Endothelial cell of umbilical vein (primary cell): ENCODE measurements at regions not wholly inside any gene's neighbourhood (a gene's known extent, or its start where the extent isn't known, plus 50 kb on each side); places are given as distances from the start of the nearest gene placed in this dataset.

Experiments used
- BruUV-seq: library from RNA; stranded (reverse); fragments of 400-500 nt; replicated peaks from 2 replicates; lab custom pipeline; 2021; lab: Mats Ljungman, UMichigan
- CTCF ChIA-PET: fragments of 300-600, 350-600 bp; sonication (Branson Sonifier 250); formaldehyde crosslinking; loops from one replicate; lab custom pipeline; 2021; ENCODE audit warnings: antibody characterized with exemption, inconsistent platforms; lab: Charles Lee
- POLR2A ChIA-PET: fragments of 300-600, 350-600 bp; sonication (Branson Sonifier 250); formaldehyde crosslinking; loops from one replicate; lab custom pipeline; 2021; ENCODE audit warnings: antibody characterized with exemption, inconsistent platforms; lab: Charles Lee
- DNase-seq: peaks from one replicate; pipeline ENCODE4 v3.0.0-alpha.2; 2011; ENCODE audit warnings: low read depth, low spot score
- FAIRE-seq: peaks from 2 replicates; lab custom pipeline; 2011; peaks lifted over from hg19 to GRCh38; lab: Jason Lieb, UNC
- H2AFZ ChIP-seq: 2 replicates; pipeline ENCODE4 v1.6.0; 2012; ENCODE audit warnings: low read depth, low read length, control low read depth, inconsistent platforms
- H3K27ac ChIP-seq: 2 replicates; pipeline ENCODE4 v1.5.1; 2011; ENCODE audit warnings: low read depth, mild to moderate bottlenecking, control low read depth, low read length, moderate library complexity; ENCODE audit not compliant: insufficient read depth
- H3K27me3 ChIP-seq, 2 experiments: 2 replicates each; pipeline versions ENCODE4 v1.6.0 to v1.6.1; 2011; ENCODE audit warnings: low read length in 2 of 2, mixed read lengths in 1 of 2; ENCODE audit not compliant: control insufficient read depth in 2 of 2, insufficient read depth in 2 of 2
- H3K36me3 ChIP-seq, 2 experiments: 2 replicates in 1 of 2; 3 replicates in 1 of 2; pipeline ENCODE4 v1.5.1; 2011; ENCODE audit warnings: low read length in 2 of 2, mild to moderate bottlenecking in 1 of 2, moderate library complexity in 1 of 2; ENCODE audit not compliant: control insufficient read depth in 2 of 2, insufficient read depth in 2 of 2; ENCODE audit errors: extremely low read depth in 1 of 2
- H3K4me1 ChIP-seq: 3 replicates; pipeline ENCODE4 v1.5.1; 2011; ENCODE audit warnings: mild to moderate bottlenecking, low read length; ENCODE audit not compliant: control insufficient read depth, insufficient read depth; ENCODE audit errors: extremely low read depth
- H3K4me2 ChIP-seq: 2 replicates; pipeline ENCODE4 v1.6.1; 2011; ENCODE audit warnings: low read length, control low read depth, mixed read lengths; ENCODE audit not compliant: insufficient read depth
- H3K4me3 ChIP-seq, 3 experiments: fragments of 200-600 bp in 1 of 3; sonication (generic), shearing (Covaris generic) in 1 of 3; replicated peaks in 1 of 3; 2 replicates each; pipeline ENCODE4 v1.5.1; 2011 to 2016; ENCODE audit warnings: control low read depth in 3 of 3, low read length in 3 of 3, mild to moderate bottlenecking in 2 of 3, inconsistent platforms in 1 of 3, low read depth in 1 of 3, moderate library complexity in 1 of 3; ENCODE audit not compliant: insufficient read depth in 1 of 3
- H3K79me2 ChIP-seq: 2 replicates; pipeline ENCODE4 v1.6.0; 2012; ENCODE audit warnings: low read length, inconsistent platforms; ENCODE audit not compliant: control insufficient read depth, insufficient read depth
- H3K9ac ChIP-seq: replicated peaks from 2 replicates; pipeline ENCODE3; 2011; ENCODE audit warnings: low read length, control low read depth; ENCODE audit not compliant: insufficient read depth; ENCODE audit errors: extremely low read depth
- H3K9me1 ChIP-seq: replicated peaks from 3 replicates; pipeline ENCODE4 v1.6.0; 2011; ENCODE audit warnings: mild to moderate bottlenecking, low read length; ENCODE audit not compliant: control insufficient read depth, insufficient read depth; ENCODE audit errors: extremely low read depth
- H3K9me3 ChIP-seq: replicated peaks from 2 replicates; pipeline ENCODE4 v1.5.1; 2012; ENCODE audit warnings: low read length, inconsistent platforms; ENCODE audit not compliant: control insufficient read depth, insufficient read depth
- H4K20me1 ChIP-seq: replicated peaks from 2 replicates; pipeline ENCODE3; 2011; ENCODE audit warnings: mild to moderate bottlenecking, low read length; ENCODE audit not compliant: control insufficient read depth, insufficient read depth; ENCODE audit errors: extremely low read depth
- CTCF ChIP-seq, 2 donors: IDR thresholded peaks; 1 replicate in 1 of 2; 2 replicates in 1 of 2; pipeline ENCODE4 v1.5.1; 2011; ENCODE audit warnings: low read length in 2 of 2, mild to moderate bottlenecking in 2 of 2, moderate library complexity in 2 of 2, control low read depth in 1 of 2, inconsistent platforms in 1 of 2, low read depth in 1 of 2; ENCODE audit not compliant: insufficient read depth in 1 of 2; ENCODE audit errors: extremely low read depth in 1 of 2
- FOS ChIP-seq: IDR thresholded peaks from 2 replicates; pipeline ENCODE4 v1.6.1; 2011; ENCODE audit warnings: mild to moderate bottlenecking, low read length, moderate library complexity, borderline replicate concordance; ENCODE audit not compliant: insufficient read depth
- JUN ChIP-seq: IDR thresholded peaks from 2 replicates; pipeline ENCODE4 v1.6.1; 2011; ENCODE audit warnings: borderline replicate concordance, low read depth; ENCODE audit not compliant: insufficient read length, insufficient read depth
- MAX ChIP-seq: IDR thresholded peaks from 2 replicates; pipeline ENCODE4 v1.6.1; 2011; ENCODE audit not compliant: insufficient read depth, insufficient read length
- MYC ChIP-seq: IDR thresholded peaks from one replicate; pipeline ENCODE4 v1.6.1; 2011; ENCODE audit warnings: mild to moderate bottlenecking, low read depth, low read length
- POLR2A ChIP-seq: IDR thresholded peaks from 2 replicates; pipeline ENCODE4 v1.6.1; 2012; ENCODE audit warnings: low read depth, mild to moderate bottlenecking, control low read depth, low read length
- POLR2AphosphoS5 ChIP-seq: IDR thresholded peaks from 2 replicates; pipeline ENCODE4 v1.6.1; 2012; ENCODE audit warnings: low read depth, mild to moderate bottlenecking, control low read depth, low read length, moderate library complexity; ENCODE audit not compliant: insufficient read depth
- dilution Hi-C: fragments of 300-500 bp; cut with MboI; formaldehyde crosslinking; loops from one replicate; pipeline ENCODE4 v1.15.0; 2019; ENCODE audit warnings: low sequenced_read_pairs; ENCODE audit not compliant: extremely low pct_ligation_motif_present
- intact Hi-C: fragments of 100-400 bp; cut with micrococcal nuclease; formaldehyde crosslinking; loops from one replicate; pipeline ENCODE4 v1.10.0; 2022

GRCh38 chr16:86876499-86876898, 298.1 kb downstream of the FOXL1 start:
- H3K4me3 ChIP-seq: no peak overlapping the region
- H3K9me1 ChIP-seq: no peaks in the 10 kb centered on the region
- H3K79me2 ChIP-seq: no peaks in the 10 kb centered on the region
- dilution Hi-C loops (no loop called here), intact Hi-C loops (loop anchor here (10.0 kb wide), 1 partner anchor 398 kb away; no protein-coding TSS in a partner anchor)
- no peak overlapping the region for H2AFZ ChIP-seq
- ChIA-PET CTCF (interaction anchor here (0.8 to 2.0 kb wide), 2 partner anchors 186 to 312 kb away, joined by 4 to 9 read pairs; no protein-coding TSS in a partner anchor), POLR2A (no interaction called here)
- no peaks in the 10 kb centered on the region for H3K9me3 ChIP-seq
- H3K36me3 ChIP-seq: no peaks in the 10 kb centered on the region
- no peak for TF ChIP-seq JUN
- no peak for TF ChIP-seq FOS
- no peak for TF ChIP-seq MYC
- TF ChIP-seq CTCF (IDR thresholded peaks at IDR 0.05; ENCODE audit: extremely low read depth in 1 of 2, insufficient read depth in 1 of 2, low read depth in 1 of 2, low read length in 2 of 2): no peak
- FAIRE-seq (no peak), DNase-seq (no peak)
- H3K27me3 ChIP-seq: no peaks in the 10 kb centered on the region
- H3K9ac ChIP-seq: no peak overlapping the region
- H3K27ac ChIP-seq: no peak overlapping the region
- BruUV-seq: no TSS peak
- H4K20me1 ChIP-seq: no peaks in the 10 kb centered on the region
- no peaks in the 10 kb centered on the region for H3K4me1 ChIP-seq
- H3K4me2 ChIP-seq: no peak overlapping the region

GRCh38 chr16:86877108-86877507, 298.8 kb downstream of the FOXL1 start:
- no peak overlapping the region for H3K27ac ChIP-seq
- H3K36me3 ChIP-seq: no peaks in the 10 kb centered on the region
- no TSS peak for BruUV-seq
- no peaks in the 10 kb centered on the region for H3K4me1 ChIP-seq
- H3K9me3 ChIP-seq: no peaks in the 10 kb centered on the region
- intact Hi-C loops (loop anchor here (10.0 kb wide), 1 partner anchor 398 kb away; no protein-coding TSS in a partner anchor), dilution Hi-C loops (no loop called here)
- H3K27me3 ChIP-seq: no peaks in the 10 kb centered on the region
- H3K4me3 ChIP-seq: no peak overlapping the region
- POLR2A ChIA-PET: no interaction called here
- no peak overlapping the region for H3K4me2 ChIP-seq
- CTCF ChIA-PET: interaction anchor here (0.6 to 2.0 kb wide), 2 partner anchors 185 to 313 kb away, joined by 3 to 9 read pairs; no protein-coding TSS in a partner anchor
- DNase-seq (no peak), FAIRE-seq (no peak)
- no peak for TF ChIP-seq POLR2A
- no peak for TF ChIP-seq MAX
- TF ChIP-seq POLR2AphosphoS5: no peak
- no peak for TF ChIP-seq MYC
- H3K79me2 ChIP-seq: no peaks in the 10 kb centered on the region
- no peaks in the 10 kb centered on the region for H4K20me1 ChIP-seq
- H3K9ac ChIP-seq: no peak overlapping the region
- H3K9me1 ChIP-seq: no peaks in the 10 kb centered on the region
- H2AFZ ChIP-seq: no peak overlapping the region
